ENCODE measurements at regions not wholly inside any gene's neighbourhood (a gene's known extent, or its start where the extent isn't known, plus 50 kb on each side); places are given as distances from the start of the nearest gene placed in this dataset.

GRCh38 chr6:159102373-159103160 lies 57.8 kb upstream of the TAGAP start:
- DNase-seq = no peak
- Histone ChIP-seq H3K36me3 (ENCODE audit: control insufficient read depth in 2 of 3, insufficient read depth in 3 of 3, low read length in 3 of 3) (no peaks in the 10 kb centered on the region), H3K4me1 (ENCODE audit: control insufficient read depth in 2 of 3, insufficient read depth in 2 of 3, low read depth in 1 of 3, low read length in 3 of 3) (peaks cover 0 to 2% (median 0%) of the 10 kb centered on the region in 3 donors), H3K27ac (ENCODE audit: low read depth in 2 of 2, low read length in 2 of 2) (no peak overlapping the region), H3K9me3 (ENCODE audit: control insufficient read depth in 2 of 3, insufficient read depth in 1 of 3, low read length in 3 of 3) (no peaks in the 10 kb centered on the region), H3K9ac (ENCODE audit: low read length in 3 of 3) (no peak overlapping the region), H3K27me3 (ENCODE audit: control insufficient read depth, insufficient read depth, low read length) (no peaks in the 10 kb centered on the region), H3K4me3 (ENCODE audit: low read length in 3 of 3) (no peak overlapping the region)
- no peak for TF ChIP-seq CTCF (IDR thresholded peaks at IDR 0.05; ENCODE audit: borderline replicate concordance, extremely low read depth, insufficient read depth)
- FAIRE-seq = no peak
- intact Hi-C loops (cut with DNase I) = no loop called here

- intact Hi-C loops (cut with DNase I) = no loop called here
- FAIRE-seq = no peak
Measured at GRCh38 chr6:159101656-159102055, 56.9 kb upstream of the TAGAP start.

GRCh38 chr6:159100395-159101182 lies 55.8 kb upstream of the TAGAP start:
- no peak overlapping the region for H3K27ac ChIP-seq (ENCODE audit: low read depth in 2 of 2, low read length in 2 of 2)
- no peaks in the 10 kb centered on the region for H3K27me3 ChIP-seq (ENCODE audit: control insufficient read depth, insufficient read depth, low read length)
- FAIRE-seq (no peak), DNase-seq (no peak)
- no peak overlapping the region for H3K4me3 ChIP-seq (ENCODE audit: low read length in 3 of 3)
- H3K9me3 ChIP-seq (ENCODE audit: control insufficient read depth in 2 of 3, insufficient read depth in 1 of 3, low read length in 3 of 3) = no peaks in the 10 kb centered on the region
- H3K4me1 ChIP-seq (ENCODE audit: control insufficient read depth in 2 of 3, insufficient read depth in 2 of 3, low read depth in 1 of 3, low read length in 3 of 3) = peaks cover 0 to 2% (median 0%) of the 10 kb centered on the region in 3 donors
- intact Hi-C loops (cut with DNase I) = no loop called here
- no peak for TF ChIP-seq CTCF (IDR thresholded peaks at IDR 0.05; ENCODE audit: borderline replicate concordance, extremely low read depth, insufficient read depth)
- H3K9ac ChIP-seq (ENCODE audit: low read length in 3 of 3) = no peak overlapping the region
- H3K36me3 ChIP-seq (ENCODE audit: control insufficient read depth in 2 of 3, insufficient read depth in 3 of 3, low read length in 3 of 3) = no peaks in the 10 kb centered on the region

More at GRCh38 chr6:159101656-159102055, 56.9 kb upstream of the TAGAP start:
- no peaks in the 10 kb centered on the region for H3K27me3 ChIP-seq (ENCODE audit: control insufficient read depth, insufficient read depth, low read length)
- peaks cover 0 to 2% (median 0%) of the 10 kb centered on the region in 3 donors for H3K4me1 ChIP-seq (ENCODE audit: control insufficient read depth in 2 of 3, insufficient read depth in 2 of 3, low read depth in 1 of 3, low read length in 3 of 3)
- TF ChIP-seq CTCF (IDR thresholded peaks at IDR 0.05; ENCODE audit: borderline replicate concordance, extremely low read depth, insufficient read depth) = no peak
- no peaks in the 10 kb centered on the region for H3K9me3 ChIP-seq (ENCODE audit: control insufficient read depth in 2 of 3, insufficient read depth in 1 of 3, low read length in 3 of 3)
- H3K36me3 ChIP-seq (ENCODE audit: control insufficient read depth in 2 of 3, insufficient read depth in 3 of 3, low read length in 3 of 3) = no peaks in the 10 kb centered on the region
- H3K9ac ChIP-seq (ENCODE audit: low read length in 3 of 3) = no peak overlapping the region
- no peak for DNase-seq
- no peak overlapping the region for H3K27ac ChIP-seq (ENCODE audit: low read depth in 2 of 2, low read length in 2 of 2)
- H3K4me3 ChIP-seq (ENCODE audit: low read length in 3 of 3) = no peak overlapping the region

All from kidney (tissue), 13 donors.